Glomerular endothelial cell (primary cell): ENCODE measurements at regions not wholly inside any gene's neighbourhood (a gene's known extent, or its start where the extent isn't known, plus 50 kb on each side); places are given as distances from the start of the nearest gene placed in this dataset.
"Not testable (repeated sequence)": the region's sequence is repeated elsewhere in the genome, so short reads cannot be mapped to it uniquely, and the experiment has no call there.

Experiments used
- DNase-seq: peaks from one replicate; pipeline ENCODE4 v3.0.0-alpha.2; 2011; ENCODE audit warnings: low read depth, low spot score; ENCODE audit errors: extremely low read depth

DNA sequence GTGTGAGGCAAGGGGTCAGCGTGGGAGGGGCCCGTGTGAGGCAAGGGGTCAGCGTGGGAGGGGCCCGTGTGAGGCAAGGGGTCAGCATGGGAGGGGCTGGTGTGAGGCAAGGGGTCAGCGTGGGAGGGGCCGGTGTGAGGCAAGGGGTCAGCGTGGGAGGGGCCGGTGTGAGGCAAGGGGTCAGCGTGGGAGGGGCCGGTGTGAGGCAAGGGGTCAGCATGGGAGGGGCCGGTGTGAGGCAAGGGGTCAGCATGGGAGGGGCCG lies 119.2 kb downstream of the SEPTIN14 start:
- not testable (repeated sequence) for DNase-seq

DNA sequence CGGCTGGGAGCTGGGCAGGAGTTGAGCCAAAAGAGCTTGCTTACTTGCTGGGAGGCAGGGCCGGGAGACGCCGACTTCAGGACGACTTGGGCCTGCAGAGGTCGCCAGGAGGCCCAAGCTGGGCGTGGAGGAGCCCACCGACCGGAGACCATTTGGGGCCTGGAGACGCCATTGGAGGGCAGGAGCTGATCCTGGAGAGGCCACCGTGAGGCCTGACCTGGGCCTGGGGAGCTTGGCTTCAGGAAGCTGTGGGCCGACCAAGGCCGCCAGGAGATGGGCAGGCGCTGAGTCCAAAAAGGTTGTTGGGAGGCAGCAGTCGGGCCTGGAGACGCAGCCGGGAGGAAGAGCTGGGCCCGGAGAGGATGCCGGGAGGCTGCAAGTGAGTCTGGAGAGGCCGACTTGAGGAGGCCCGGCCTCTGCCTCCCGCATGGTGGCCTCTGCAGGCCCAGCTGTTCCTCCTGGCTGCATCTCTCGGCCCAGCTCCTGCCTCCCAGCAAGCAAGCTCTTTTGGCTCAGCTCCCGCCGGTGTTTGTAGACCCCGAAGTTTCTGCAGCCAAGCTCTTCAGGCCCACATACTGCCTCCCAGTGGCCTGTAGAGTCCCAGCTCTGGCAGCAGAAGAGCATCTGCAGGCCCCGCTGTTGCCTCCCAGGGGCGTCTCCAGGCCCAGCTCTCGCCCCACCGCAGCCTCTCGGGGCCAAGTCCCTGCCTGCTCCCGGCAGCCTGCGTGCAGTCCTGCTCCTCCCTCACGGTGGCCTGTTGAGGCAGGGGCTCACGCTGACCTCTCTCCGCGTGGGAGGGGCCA lies 119.7 kb downstream of the SEPTIN14 start:
- DNase-seq: not testable (repeated sequence)

DNA sequence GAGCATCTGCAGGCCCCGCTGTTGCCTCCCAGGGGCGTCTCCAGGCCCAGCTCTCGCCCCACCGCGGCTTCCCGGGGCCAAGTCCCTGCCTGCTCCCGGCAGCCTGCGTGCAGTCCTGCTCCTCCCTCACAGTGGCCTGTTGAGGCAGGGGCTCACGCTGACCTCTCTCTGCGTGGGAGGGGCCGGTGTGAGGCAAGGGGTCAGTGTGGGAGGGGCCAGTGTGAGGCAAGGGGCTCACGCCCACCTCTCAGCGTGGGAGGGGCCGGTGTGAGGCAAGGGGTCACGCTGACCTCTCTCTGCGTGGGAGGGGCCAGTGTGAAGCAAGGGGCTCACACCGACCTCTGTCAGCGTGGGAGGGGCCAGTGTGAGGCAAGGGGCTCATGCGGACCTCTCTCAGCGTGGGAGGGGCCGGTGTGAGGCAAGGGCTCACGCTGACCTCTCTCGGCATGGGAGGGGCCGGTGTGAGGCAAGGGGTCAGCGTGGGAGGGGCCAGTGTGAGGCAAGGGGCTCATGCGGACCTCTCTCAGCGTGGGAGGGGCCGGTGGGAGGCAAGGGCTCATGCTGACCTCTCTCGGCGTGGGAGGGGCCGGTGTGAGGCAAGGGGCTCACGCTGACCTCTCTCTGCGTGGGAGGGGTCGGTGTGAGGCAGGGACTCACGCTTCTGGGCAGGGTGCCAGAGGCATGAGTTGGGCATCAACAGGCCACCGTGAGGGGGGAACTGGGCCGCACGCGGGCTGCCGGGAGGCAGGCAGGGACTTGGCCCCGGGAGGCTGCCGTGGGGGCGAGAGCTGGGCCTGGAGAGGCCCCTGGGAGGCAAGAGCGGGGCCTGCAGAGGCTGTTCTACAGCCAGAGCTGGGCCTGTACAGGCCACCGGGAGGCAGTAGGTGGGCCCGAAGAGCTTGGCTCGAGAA lies 120.6 kb downstream of the SEPTIN14 start:
- not testable (repeated sequence) for DNase-seq

DNA sequence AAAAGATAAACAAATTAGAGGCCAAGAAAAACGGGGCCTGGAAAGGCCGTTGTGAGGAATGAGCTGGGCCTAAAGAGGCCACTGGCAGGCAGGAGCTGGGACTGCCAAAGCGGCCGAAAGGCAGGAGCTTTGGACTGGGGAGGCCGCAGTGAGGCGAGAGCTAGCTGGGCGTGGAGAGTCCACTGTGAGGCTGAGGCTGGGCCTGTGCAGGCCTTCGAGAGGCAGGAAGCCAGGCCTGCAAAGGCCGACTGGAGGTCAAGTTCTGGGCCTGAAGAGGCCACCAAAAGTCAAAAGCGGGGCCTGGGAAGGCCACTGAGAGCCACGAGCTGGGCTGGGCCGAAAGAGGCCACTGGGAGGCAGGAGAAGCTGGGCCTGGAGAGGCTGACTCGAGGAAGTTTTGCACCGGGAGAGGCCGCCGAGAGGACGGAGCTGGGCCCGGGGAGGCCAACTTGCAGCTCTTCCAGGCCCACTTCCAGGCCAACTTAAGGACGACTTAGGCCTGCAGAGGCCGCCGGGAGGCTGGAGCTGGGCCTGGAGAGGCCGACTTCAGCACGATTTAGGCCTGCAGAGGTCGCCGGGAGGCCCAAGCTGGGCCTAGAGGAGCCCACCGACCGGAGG lies 121.8 kb downstream of the SEPTIN14 start:
- not testable (repeated sequence) for DNase-seq

DNA sequence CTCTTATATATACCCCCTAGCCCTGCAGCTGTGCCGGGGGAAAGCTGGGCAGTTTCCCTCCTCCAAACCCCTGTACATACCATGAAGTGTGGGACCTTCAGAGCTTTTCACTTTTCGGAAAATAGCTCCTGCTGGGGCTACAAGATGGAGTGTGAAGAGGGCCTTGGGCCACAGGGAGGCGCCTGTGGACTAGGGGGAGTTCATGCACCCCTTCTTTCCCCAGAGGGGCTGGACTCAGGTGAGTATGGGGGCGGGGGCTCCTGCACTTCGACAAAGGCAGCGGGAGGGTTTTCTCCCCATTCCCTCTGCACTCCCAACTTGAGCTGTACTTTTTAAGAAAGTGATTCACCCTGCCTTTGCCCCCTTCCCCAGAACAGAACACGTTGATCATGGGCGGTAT lies 122.5 kb downstream of the SEPTIN14 start:
- not testable (repeated sequence) for DNase-seq

DNA sequence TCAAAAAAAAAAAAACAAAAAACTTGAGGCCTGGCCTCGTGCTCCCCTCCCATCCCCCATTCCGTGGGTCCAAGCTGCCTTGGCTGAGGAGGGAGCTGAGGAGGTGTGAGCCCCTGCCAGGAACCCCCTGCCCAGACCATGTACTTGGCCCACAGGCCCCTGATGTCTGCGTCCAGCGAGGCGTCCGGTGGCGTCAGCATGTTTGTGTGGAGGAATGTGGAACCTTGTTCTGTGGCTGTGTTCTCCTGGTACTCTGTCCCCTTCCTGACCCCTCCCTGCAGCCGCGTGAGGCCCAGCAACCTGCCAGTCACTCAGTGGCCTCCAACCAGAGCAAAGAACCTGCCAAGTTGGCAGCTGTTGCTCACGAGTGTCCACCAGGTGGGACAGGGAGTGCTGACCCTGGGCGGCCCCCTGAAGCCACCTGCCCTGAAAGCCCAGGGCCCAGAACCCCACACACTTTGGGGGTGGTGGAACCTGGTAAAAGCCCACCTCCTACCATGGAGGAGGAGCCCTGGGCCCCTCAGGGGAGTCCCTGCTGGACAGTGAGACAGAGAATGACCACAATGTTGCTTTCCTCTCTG lies 125.8 kb downstream of the SEPTIN14 start:
- DNase-seq: not testable (repeated sequence)

DNA sequence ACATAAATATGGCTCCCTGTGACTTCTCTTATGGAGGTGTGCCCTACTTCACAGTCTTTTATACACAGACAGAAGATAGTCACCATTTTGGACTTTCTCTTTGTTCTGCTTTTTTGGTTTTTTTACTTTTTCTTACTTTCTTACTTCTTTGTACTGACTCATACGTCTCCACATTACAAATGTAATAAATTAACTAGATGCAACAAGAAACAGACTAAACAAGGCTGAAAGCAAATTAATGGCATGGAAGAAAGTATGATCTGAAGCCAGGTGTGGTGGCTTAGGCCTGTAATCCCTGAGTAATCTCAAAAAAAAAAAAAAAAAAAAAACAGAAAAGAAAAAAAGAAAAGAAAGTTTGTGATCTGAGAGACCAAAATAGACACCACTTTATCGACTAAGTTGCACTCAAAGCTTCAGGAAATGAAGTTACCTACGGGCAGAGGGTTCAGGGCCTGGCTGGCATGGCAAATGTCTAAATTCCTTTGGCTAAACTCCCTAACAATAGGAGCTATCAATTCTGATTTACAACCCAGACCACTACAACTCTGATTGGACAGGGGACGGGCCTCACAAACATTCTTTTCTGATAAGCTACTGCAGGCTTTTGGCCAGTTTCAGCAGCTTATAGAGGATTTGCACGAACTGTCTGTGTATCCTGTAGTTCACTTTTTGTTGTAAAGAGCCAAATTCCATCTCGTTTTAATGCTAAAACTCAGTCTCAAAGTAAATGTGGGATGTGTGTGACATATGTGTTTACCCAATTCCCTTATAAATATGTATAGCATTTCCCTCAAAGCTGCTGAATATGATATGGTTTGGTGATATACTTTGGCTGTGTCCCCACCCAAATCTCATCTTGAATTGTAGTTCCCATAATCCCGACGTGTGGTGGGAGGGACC lies 129.1 kb downstream of the SEPTIN14 start:
- no peak for DNase-seq

DNA sequence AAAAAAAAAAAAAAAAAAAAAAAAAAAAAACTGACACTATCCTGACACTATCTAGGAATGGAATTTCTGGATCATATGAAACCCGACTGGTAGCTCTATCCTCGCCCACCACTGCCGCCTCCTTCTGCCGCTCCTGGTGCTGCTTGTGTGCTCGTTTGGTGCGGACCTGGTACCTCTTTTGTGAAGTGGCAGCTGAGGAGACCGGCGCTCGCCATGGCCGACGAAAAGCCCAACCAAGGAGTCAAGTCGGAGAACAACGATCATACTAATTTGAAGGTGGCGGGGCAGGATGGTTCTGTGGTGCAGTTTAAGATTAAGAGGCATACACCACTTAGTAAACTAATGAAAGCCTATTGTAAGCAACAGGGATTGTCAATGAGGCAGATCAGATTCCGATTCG lies 130.6 kb downstream of the SEPTIN14 start:
- DNase-seq: no peak

DNA sequence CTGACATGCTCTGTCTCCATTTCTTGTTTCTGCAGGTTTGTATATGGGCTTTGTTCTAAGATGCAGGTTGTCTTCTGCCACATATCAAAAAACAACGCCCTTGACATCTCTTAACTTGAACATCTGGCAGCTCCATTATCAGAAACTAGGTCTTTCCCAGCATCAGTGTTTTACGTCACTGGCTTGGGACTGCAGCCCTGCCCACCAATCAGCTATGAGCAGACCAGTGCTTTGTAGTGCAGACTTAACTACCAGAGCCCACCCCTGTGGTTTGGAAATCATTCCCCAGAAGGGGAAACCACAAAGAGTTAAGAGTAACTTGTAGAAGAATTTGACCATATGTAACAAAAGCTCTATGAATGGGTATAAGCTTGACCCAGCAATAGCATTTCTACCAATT lies 132.4 kb downstream of the SEPTIN14 start:
- DNase-seq: no peak

DNA sequence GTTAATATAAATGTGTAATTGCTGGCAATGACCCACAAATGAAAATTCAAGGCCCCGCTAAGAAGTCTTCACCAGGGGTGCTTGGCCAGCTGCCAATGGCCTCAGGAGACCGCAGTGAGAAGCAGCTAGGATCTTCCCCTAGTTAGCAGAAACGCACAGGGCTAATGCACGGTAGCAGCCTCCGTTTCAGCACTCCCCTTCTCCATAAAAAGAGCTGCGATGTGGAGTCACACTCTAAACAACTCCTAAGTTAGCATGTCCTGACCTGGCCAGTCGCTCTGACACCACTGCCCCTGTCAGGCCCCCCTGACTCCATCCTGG lies 139.0 kb downstream of the SEPTIN14 start:
- no peak for DNase-seq

DNA sequence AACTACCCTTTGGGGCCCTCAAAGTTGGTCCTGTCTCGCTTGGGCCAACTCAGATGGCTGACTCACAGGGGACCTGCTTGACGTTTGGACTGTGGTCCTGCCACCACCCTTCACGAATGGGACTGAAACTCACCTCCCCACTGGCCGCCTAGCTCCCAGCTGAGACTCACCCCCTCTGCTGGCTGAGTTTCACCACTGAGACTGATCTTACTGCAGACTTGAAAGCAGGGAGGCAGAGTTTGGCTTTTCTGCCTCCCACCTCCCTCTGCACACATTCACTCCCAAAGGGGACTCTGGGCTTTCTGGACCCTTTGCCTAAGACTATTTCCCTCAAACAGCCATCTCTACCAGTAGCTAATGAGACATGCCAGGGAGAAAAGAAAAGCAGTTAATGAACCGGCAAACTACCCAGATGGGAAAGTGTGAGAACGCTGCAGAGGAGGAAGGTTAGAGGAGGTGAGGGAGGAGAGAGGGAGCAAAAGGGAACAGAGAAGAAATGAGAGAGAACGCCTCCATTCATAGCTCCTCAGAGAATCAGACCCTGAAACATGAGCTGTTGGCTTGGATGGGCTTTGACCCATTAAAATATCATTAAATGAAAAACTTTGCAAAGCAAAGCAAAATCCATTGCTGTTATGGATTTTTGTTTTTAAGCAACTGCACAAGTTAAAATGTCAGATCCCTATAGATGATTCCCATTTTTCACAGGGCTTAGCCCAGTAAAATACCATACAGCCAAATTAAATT lies 139.5 kb downstream of the SEPTIN14 start:
- not testable (repeated sequence) for DNase-seq

DNA sequence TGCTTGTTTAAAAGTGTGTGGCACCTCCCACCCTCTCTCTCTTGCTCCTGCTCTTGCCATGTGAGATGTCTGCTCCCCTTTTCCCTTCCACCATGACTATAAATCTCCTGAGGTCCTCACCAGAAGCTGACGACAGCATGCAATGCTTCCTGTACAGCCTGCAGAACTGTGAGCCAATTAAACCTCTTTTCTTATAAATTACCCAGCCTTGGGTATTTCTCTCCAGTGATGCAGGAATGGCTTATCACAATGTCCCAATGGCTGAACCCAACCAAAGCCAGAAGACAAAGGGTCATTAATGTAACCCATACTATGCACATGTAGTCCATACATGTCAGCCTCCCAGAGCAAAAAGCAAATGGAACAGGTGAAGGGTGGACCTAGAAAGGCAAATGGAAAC lies 141.5 kb downstream of the SEPTIN14 start:
- not testable (repeated sequence) for DNase-seq

DNA sequence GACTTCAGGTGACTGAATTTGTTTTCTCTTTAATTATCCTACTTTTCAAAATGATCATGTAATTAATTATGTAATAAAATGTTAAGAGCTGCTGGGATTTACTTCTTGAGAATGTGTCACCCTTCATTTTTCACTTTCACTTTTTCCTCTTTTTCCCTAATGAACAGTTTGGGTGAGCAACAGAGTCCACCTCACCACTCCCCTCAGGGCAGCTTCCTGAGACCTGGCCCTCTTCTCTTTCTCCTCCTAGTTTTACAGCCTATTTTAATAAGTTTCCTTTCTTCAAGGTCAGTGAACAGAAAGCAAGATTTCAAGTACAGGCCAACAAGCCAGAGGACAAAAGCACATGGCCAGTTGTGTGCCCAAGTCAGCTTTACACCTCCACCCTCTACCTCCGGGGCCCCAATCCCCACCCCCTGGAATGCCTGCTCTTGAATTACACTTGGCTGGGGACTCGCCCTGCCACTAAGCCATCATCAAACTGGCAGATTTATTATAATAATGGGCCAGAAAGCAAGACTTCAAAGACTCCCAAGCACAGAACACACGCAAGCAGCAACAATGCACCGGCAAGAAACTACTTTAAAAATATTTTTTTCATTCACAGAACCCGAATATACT lies 143.1 kb upstream of the VOPP1 start:
- DNase-seq: not testable (repeated sequence)

DNA sequence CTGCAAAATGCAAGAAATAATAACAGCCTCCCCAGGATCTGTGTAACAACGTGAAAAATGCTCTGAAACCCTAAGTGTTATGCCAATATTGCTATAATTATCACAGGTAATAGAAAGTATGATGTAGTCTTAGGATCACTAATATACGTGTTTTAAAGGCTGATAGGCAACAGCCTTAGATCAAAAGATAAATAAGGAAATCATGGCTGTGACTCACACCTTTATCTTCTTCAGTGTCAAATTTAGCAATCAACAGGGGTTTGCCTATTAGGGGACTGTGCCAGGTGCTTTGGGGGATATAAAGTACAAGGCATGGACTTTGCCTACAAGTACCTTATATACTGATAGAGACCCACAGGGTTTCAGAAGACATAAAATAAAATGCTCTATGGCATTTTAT lies 142.1 kb upstream of the VOPP1 start:
- DNase-seq: not testable (repeated sequence)

DNA sequence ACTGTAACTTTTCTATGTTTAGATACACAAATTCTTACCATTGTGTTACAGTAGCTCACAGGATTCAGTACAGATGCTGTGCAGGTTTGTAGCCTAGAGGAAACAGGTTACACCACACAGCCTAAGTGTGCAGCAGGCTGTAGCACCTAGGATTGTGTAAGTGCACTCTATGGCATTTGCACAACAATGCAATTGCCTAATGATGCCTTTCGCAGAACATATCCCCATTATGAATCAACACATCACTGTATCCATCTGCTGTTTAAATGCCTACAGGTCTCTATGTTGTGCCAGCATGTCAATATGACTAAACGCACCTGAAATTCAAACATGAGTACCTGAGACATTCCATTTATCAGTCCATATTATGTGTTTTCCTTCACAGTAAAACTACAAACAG lies 138.0 kb upstream of the VOPP1 start:
- DNase-seq: not testable (repeated sequence)

DNA sequence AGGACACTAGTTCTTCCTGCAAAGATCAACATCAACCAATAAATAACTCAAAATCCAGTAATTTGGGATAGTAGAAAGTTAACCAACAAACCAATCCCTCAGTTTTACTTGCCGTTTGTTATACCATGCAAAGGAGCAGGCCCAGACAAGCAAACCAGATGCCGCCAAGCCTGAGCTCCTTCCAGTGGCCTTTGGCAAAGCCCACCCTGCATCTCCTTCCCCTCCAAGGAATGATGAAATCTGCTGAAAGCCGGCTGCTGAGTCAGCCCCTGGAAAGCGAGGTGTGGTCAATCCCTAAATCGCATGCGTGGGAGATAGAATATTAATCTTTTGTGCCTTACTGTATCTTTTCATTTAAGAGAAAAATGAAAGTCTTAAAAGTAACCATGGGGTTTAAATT lies 135.7 kb upstream of the VOPP1 start:
- not testable (repeated sequence) for DNase-seq

DNA sequence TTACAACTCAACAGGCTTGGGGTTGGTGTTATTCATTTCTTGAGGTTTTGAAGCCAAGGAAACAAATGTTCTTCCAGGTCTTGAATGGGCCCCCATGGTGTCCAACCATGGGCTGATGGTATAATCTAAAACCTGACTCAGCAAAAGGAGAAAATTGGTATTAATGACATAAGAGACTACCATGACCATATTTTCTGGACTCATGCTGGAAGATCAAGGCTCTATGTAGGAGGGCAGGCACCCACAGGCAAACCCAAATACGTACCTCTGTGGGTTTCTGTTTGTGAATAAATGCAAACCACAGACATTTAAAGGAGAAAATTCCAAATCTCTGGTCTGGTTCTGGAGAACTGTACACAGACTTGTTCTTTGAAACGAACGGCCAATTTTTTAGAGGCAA lies 135.1 kb upstream of the VOPP1 start:
- not testable (repeated sequence) for DNase-seq

DNA sequence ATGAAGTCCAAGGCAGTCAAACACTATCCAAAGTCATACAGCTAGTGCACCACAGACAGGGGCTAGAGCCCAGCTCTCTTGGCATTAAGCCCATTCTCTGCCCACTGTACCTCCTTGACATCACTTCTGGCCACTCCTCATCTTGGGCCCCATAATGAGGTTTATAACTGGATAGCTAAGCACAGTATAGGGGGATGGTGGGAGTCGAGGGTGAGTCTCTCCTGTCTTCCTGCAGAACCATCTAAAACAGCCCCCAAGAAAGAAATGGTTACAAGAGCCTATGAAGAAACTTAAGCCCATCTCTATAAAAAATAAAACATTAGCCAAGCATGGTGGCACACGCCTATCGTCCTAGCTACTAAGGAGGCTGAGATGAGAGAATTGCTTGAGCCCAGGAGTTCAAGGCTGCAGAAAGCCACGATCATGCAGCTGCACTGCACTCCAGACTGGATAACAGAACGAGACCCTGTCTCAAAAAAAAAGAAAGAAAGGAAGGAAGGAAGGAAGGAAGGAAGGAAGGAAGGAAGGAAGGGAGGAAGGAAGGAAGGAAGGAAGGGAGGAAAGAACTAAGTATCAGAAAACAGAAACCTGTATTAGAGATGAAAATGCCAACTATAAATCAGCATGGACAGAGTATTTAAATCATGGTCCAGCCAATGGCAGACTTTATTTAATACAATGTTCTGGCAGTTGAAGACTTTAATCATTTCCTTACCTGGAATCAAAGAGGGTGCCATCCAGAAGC lies 134.3 kb upstream of the VOPP1 start:
- not testable (repeated sequence) for DNase-seq
